ENCODE measurements at regions not wholly inside any gene's neighbourhood (a gene's known extent, or its start where the extent isn't known, plus 50 kb on each side); places are given as distances from the start of the nearest gene placed in this dataset.

GRCh38 chr5:56343988-56344387, 110.9 kb upstream of the ANKRD55 start:
- TF ChIP-seq CTCF (IDR thresholded peaks at IDR 0.05) (no peak), POLR2AphosphoS5 (IDR thresholded peaks at IDR 0.05) (no peak)

Data from stomach (tissue), 4 donors.